IPS DF 19.7 (cell line): ENCODE measurements at regions not wholly inside any gene's neighbourhood (a gene's known extent, or its start where the extent isn't known, plus 50 kb on each side); places are given as distances from the start of the nearest gene placed in this dataset.
A peak's percentile ranks its signal among the peaks of the same experiment; 100 is the strongest.
"Not testable (repeated sequence)": the region's sequence is repeated elsewhere in the genome, so short reads cannot be mapped to it uniquely, and the experiment has no call there.

Experiments used
- DNase-seq: peaks from one replicate; pipeline ENCODE4 v3.0.0-alpha.2; 2013; ENCODE audit warnings: low read depth, low spot score

GRCh38 chr7:3159926-3160325 lies 116.3 kb upstream of the CARD11 start:
- DNase-seq = not testable (repeated sequence)

GRCh38 chr7:3162289-3162688 lies 118.6 kb upstream of the CARD11 start:
- no peak for DNase-seq

GRCh38 chr7:3162798-3163197 lies 119.1 kb upstream of the CARD11 start:
- DNase-seq = not testable (repeated sequence)

GRCh38 chr7:3164380-3164792 lies 120.7 kb upstream of the CARD11 start:
- DNase-seq = no peak

GRCh38 chr7:3165681-3166580 lies 122.3 kb upstream of the CARD11 start:
- DNase-seq = no peak

- no peak for DNase-seq
Observed at GRCh38 chr7:3167551-3167950, 123.9 kb upstream of the CARD11 start.

GRCh38 chr7:3168370-3168769 lies 124.7 kb upstream of the CARD11 start:
- DNase-seq = no peak

- no peak for DNase-seq
Observed at GRCh38 chr7:3168869-3169268, 125.2 kb upstream of the CARD11 start.

- DNase-seq = no peak
Observed at GRCh38 chr7:3172768-3173280, 128.2 kb upstream of the SDK1 start.

- DNase-seq = no peak
Observed at GRCh38 chr7:3174515-3175284, 126.4 kb upstream of the SDK1 start.

GRCh38 chr7:3175285-3175902 lies 125.7 kb upstream of the SDK1 start:
- no peak for DNase-seq

GRCh38 chr7:3176112-3177000 lies 124.7 kb upstream of the SDK1 start:
- DNase-seq = peak; percentile 68

GRCh38 chr7:3177271-3177670 lies 123.8 kb upstream of the SDK1 start:
- no peak for DNase-seq

- no peak for DNase-seq
Observed at GRCh38 chr7:3179456-3179855, 121.6 kb upstream of the SDK1 start.

GRCh38 chr7:3180604-3181003 lies 120.4 kb upstream of the SDK1 start:
- DNase-seq = no peak

- not testable (repeated sequence) for DNase-seq
Observed at GRCh38 chr7:3182055-3182454, 119.0 kb upstream of the SDK1 start.

- DNase-seq = no peak
Observed at GRCh38 chr7:3187444-3188040, 113.5 kb upstream of the SDK1 start.

GRCh38 chr7:3188946-3189345 lies 112.1 kb upstream of the SDK1 start:
- DNase-seq = no peak

GRCh38 chr7:3191548-3191947 lies 109.5 kb upstream of the SDK1 start:
- DNase-seq = no peak

GRCh38 chr7:3192669-3193068 lies 108.4 kb upstream of the SDK1 start:
- DNase-seq = no peak
